ENCODE measurements at regions not wholly inside any gene's neighbourhood (a gene's known extent, or its start where the extent isn't known, plus 50 kb on each side); places are given as distances from the start of the nearest gene placed in this dataset.
"Not testable (repeated sequence)": the region's sequence is repeated elsewhere in the genome, so short reads cannot be mapped to it uniquely, and the experiment has no call there.

DNA sequence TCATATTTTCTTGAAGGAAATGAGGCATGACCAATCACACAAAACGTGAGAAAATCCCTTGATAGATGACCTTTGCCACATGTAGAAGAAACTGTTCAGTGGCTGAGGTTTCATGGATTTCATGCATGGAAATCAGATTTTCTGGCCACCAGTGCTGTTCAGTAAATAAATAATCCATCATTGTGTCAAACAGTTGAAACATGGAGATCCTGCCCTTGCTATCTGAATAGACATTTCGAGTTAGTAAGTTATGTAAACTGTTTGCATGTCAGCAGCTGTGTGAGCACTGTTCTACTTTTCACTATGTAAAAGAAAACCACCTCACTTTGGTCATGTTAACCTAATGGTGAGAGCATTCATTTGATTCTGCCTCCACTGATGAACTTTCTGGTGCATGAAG, 793.9 kb upstream of the EPHA7 start:
- no peak for DNase-seq

DNA sequence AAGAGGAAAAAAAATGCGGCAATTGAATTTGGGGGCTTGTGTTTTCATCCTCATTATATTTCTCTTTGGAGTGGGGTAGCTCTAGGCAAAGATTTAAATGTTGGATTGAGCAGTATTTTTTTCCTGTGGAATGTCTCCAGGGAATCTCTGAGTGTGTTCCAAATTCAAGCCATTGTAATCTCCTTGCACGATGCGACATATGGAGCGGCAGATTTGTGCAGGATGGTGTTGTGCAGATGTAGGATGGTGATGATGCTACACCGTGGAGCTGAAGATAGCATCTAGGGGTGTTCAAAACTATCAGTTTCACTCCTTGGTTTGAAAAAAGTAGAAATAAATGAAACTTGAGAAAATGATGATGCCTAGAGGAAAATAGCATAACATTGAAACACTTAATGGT, 777.5 kb upstream of the EPHA7 start:
- DNase-seq, result no peak

DNA sequence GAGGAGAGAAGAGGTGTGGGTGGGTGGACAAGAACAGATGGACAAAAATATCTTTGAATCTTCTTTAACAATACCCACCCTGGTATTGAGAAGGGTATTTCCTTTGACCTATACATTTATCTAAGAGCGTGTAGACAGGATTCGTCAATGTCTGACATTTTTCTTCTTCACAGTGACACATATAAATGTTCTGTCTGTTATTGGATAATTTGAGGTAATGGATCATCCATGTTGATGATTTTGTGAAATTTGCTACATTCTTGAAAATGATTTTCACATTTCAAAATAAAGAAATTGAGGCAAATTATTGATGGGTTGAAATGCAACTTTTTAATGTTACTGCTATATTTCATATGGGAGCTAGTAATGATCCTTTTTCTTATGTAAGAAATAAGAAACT, 770.7 kb upstream of the EPHA7 start:
- no peak for DNase-seq

DNA sequence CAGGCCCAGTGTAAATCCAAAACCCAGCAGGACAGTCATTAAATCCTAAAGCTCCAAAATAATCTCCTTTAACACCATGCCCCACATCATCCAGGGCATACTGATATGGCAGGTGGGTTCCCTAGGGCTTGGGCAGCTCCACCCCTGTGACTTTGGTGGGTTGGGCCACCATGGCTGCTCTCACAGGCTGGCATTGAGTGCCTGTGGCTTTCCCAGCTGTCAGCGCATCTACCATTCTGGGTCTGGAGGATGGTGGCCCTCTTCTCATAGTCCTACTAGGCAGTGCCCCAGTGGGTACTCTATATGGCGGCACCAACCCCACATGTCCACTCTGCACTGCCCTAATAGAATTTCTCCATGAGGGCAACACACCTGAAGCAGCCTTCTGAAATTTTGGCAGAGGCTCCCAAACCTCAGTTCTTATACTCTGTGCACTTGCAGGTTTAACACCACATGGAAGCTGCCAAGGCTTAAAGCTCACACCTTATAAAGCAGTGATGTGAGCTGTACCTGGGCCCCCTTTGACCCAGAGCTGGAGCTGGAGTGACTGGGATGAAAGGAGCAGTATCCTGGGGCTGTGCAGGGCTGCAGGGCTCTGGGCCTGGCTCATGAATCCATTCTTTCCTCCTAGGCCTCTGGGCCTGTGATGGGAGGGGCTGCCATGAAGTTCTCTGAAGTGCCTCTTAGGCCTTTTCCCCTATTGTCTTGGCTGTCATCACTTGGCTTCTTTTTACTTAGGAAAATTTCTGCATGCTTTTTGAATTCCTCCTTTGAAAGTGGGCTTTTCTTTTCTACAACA, 765.5 kb upstream of the EPHA7 start:
- DNase-seq, result no peak

DNA sequence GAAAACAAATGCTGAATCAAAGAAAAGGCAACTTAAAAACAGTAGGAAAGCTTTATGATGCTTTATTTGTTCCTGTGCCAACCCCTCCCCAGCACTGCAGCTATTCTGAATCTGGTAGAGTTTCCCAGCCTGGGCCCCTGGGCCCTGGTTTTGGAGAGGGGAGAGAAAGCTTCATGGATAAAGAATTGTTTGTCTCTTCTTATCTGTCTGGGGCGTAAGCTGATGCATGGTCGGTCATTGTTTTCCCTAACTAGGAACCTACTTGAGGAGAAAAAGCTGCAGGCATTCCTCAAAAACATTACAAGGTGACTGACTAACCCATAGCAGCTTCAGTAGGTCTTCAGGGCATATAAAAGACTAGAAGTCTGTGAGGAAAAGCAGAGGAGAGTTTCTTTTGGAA, 758.1 kb upstream of the EPHA7 start:
- no peak for DNase-seq

DNA sequence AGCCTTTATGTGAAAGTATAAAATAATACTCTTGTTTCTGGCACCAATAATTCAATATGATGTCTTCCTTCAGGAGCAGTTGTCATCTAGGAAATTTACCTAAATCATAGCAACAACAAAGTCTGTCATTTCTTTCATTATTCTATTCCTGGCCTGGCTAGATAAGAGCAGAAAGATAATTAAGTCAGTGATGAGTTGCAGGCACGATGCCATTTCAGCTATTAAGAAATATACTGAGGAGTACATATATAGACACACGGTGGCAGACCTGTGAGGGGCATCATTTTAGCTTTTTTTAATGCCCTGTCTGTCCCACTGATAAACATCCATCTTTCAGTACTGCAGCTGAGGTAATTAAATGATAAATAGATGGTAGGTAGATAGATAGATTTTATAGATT, 756.1 kb upstream of the EPHA7 start:
- no peak for DNase-seq

DNA sequence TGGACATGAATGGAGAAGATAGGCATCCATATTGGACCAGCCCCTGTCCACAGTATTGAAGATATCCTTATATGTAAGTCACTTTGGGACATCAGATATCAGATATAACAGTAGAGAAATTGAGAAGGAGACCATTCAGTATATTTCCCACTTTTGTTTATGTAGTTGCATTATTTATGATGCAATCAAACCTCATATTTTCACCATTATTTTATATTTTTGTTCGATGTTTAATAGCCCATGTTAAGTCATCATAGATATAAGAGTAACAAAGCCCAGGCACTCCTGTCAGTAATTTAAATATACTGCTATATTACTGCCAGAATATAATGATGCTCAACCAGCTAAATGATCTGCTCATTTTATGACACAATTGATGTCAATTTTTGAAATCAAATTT, 744.5 kb upstream of the EPHA7 start:
- DNase-seq, result no peak

DNA sequence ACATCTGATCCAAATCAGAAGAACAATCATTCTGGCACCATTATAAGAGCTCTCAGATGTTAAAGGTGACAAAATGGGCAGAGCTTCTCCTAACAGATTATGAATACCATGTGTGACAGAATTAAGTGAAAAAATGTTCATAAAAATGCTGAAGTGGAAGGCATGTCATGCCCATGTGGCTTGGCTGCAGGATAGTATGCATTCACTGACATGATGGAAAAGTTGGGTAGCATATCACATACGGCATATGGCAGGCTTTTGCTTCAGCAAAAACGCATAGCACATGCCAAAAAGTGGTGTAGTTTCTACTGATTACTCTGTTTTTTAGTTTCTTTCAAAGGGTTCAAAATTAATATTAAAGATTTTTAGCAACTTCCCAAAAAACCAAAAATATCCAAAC, 731.5 kb upstream of the EPHA7 start:
- no peak for DNase-seq

DNA sequence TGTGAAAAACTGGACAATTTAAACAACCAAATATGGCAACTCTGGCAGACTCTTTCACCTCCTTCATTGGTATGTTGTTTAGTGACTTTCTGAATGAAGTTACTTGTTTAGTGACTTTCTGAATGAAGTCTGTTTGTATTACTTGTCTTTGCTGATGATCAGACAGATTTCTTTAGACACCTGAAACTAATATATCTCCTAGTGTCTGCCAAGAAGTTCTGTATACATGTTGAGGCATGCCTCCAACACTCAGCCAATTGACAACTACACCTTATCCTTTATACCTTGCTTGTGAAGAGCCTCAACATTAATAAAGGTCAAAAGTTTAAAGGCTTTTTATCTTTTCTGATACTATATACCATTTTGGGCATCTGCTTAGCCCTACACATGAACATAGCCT, 725.4 kb upstream of the EPHA7 start:
- DNase-seq, result no peak

DNA sequence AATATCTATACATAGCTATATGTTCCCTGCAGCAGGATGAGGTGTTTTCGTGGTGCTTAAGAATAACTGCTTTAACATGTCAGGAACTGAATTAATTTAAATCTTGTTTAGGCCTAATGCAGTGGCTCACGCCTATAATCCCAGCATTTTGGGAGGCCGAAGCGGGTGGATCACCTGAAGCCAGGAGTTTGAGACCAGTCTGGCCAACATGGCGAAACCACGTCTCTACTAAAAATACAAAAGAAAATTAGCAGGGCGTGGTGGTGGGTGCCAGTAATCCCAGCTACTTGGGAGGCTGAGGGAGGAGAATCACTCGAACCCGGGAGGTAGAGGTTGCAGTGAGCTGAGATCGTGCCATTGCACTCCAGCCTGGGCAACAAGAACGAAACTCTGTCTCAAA, 717.8 kb upstream of the EPHA7 start:
- not testable (repeated sequence) for DNase-seq

DNA sequence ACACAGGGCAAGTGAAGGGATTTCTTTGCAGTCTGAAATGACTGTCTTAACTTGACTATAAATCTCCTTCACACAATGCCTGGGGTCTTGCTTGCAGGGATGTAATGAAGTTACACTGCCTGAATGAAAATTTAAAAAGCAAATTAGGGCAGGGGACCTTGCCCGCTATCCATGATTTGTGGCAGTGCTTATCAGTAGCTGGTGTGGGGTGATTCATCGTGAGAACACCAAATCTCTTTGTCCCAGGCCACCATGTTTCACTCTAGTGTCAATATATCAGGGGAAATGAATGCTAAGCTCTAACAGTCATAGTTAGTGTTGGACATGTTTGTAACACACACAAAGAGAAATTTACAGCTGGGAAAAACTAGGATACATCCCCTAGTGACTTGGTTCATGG, 713.7 kb upstream of the EPHA7 start:
- no peak for DNase-seq

DNA sequence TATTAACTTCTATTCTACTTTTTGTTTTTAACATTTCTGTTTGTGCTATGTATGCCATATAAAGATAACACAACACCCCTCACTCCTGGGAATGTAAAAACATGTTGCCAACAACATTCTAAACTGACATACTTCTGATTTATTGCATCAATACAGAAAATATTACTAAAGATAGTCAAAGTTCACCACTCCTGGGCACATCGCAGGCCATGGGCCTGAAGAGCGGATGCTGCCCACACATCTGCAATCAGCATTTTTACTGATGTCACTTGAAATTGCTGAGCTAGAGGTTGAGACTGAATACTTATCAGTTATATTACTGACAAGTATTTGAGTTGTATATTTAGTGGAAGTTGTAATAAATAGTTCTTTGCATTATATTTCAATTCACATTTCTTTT, 711.9 kb upstream of the EPHA7 start:
- no peak for DNase-seq

DNA sequence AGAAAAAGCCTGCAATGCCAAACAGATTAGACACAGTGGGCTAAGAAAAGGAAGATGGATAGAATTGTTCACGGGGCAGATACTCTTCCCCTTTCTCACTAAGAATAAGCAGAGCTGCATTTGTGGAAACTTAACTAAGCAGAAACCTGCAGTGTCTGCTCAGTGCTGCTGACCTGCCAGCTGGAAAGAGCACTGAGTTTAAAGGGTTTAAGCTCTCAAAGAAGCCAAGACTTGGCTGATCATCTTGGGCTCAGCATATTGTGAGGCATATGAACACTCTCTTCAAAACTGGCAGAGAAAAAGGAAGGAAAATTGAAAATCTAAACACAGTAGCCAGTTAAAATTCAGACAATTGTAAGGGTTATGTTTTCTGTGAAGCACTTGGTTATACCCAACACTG, 711.1 kb upstream of the EPHA7 start:
- no peak for DNase-seq

DNA sequence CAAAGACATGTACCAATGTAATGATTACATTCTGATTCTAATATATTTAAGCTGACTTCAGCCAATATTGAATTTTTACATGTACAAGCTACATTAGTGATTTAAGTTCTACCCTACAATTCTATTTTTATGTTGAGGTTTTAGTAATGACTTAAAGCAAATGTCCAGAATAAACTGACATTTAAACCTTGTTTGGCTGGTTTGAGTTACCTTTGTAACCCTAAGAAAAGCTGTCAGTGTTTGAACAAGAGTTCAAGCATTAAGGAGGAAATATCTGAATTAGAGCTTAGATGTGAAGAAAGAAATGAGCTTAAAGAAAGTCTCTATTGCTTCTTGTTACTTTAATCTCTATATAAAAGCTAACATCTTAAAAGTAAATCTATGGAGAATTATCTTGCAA, 710.6 kb upstream of the EPHA7 start:
- no peak for DNase-seq

DNA sequence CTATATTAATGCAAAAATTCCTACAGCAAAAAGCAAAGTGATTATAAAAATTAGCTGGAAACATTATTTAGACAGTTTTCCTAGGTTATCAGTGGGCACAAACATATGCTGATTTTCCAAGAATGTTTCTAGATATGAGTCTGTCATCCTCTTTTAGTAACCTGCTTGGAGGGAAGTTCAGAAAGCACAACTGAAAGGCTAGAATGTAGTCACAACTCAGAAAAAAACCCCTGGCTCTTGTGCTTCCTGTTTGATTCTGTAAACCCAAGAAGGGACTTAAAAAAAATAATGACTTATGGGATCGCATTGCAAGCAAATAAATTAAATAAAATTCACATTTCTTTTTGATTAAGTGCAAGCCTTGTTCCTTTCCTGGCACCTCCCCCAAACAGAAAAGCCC, 708.4 kb upstream of the EPHA7 start:
- no peak for DNase-seq

DNA sequence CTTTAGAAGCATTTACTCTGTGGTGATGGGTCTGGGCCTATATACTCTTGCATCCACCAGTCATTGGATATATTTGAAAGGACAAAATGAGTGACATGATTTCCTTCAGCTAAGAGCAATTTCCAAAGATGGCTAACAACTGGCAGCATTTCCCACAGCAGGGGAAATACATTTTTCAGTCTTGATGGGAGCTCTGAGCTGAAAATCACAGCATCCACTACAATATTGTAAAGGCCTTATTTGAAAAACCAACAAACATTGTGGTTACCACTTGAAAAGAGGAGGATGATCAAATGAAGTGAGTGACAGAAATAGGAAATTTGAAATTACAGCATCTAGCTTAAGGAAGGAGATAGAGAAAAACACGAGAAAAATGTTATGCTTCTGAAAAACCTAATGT, 705.0 kb upstream of the EPHA7 start:
- no peak for DNase-seq

DNA sequence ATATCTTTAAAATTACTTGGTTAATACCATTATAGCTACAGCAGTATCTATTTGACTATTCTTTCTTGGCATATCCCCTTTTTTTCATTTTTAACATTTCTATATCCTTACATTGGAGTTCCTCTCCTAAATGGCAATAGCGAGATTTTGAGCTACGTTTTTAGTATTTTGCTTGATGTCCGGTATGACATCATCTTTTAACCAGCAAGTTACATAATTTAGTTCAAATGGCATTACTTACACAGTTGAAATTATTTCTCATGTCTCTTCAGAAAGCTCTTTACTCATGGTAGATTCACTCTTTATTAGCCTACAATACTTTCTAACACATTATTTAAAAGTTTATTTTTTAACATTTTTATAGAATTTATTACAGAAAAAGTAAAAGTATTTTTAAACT, 701.7 kb upstream of the EPHA7 start:
- no peak for DNase-seq

DNA sequence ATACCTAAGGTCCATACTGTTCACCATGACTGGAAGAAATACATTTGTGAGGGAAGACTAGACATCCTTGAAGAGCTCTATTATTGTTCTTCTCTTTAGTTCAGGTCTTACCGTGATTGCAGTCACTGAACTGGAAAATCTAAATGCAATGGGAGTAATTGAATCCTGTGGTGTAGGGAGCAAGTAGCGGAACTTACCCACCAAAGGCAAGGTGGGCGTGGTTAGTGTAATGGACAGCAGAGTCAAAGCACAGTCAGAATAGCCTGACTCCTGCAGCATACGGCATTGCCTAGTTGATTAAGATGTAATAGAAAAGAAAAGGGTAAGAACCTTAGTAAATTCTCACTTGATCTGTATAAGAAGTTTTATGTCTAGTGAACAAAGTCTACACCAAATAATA, 679.7 kb upstream of the EPHA7 start:
- DNase-seq, result no peak

DNA sequence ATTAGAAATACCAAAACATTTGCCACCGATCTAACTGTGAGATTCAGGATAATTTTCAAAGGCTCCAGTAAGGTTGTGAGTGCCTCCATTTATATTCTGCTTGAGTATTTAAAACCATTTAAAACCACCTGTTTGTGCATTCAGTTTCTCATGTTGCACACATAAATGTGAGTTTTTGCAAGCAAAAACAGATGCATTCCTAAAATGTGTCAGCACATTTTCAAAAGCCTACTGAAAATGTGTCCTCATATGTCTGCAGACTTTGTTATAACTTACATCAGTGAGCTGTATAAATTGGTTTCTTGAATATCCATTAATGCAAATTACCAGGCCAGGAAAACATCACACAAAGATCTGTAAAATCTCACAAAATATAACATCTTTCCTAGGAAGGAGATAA, 676.6 kb upstream of the EPHA7 start:
- DNase-seq, result no peak

DNA sequence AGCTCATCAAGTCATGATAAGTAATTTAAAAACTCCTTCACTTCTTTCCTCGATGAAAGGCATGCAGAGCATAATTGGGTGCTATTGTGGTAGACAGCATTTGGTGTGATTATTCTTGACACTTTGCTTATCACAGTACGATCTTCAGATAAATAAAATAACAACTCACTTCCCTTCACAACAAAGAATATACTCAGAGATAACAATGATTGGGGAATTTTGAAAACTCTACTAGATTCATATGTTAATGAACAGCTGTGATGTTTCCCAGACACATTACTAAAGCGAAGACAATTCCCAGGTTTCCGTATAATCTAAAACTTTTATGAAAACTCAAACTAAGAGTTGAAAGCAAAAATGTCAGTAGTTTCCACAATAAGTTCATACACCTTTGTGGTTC, 670.6 kb upstream of the EPHA7 start:
- no peak for DNase-seq

DNA sequence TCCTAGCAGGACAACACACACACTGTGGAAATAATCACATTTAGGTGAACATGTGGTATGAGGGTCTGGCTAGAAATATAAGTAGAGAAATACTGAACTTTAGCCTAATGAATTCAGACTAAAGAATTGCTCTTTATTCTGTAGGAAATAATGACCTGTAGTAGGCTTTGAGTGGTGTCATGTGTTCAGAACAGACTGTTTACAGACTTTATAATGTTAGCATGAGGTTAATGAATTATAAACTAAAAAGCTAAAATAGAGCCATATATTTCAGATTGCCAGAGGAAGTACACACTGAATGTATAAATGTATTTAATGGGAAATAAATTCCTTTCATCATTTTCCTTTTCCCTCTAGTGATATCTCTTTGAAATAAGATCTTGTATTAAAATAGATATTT, 669.5 kb upstream of the EPHA7 start:
- DNase-seq, result no peak

DNA sequence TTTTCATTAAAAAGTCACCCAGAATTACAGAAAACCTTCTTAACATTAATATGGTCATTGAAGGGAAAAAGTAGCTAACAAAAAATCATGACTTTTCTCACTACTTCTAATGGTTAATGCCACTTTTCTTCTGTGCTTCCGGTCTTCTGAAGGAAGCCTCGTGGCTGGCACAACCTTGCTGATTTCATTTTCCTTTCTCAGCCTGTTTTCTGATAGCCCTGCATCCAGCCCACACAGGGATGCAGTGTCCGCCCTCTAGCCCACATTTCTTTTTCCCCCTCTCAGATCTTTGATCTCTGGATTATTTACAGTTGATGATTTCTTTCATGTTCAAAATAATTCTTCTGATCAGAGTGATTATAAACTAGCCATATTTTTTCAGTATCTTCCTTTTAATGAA, 655.4 kb upstream of the EPHA7 start:
- DNase-seq, result no peak

DNA sequence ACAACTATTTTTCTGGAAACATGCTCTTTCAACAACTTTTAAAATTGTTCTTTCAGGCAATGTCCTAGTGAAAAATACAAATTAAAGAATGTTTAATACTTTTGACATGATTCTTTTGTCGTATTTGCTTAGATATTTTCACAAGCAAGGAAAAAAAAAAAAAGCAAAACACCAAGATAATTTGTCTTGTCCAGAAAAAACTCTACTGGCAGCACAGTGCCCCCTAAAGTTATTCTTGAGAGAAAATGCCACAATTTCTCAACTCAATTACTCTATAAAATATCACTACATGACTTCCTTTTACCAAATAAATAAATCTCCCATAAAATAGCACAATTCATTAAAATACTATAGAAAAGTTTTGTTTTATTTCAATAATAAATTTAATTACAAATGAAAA, 652.5 kb upstream of the EPHA7 start:
- DNase-seq, result no peak

DNA sequence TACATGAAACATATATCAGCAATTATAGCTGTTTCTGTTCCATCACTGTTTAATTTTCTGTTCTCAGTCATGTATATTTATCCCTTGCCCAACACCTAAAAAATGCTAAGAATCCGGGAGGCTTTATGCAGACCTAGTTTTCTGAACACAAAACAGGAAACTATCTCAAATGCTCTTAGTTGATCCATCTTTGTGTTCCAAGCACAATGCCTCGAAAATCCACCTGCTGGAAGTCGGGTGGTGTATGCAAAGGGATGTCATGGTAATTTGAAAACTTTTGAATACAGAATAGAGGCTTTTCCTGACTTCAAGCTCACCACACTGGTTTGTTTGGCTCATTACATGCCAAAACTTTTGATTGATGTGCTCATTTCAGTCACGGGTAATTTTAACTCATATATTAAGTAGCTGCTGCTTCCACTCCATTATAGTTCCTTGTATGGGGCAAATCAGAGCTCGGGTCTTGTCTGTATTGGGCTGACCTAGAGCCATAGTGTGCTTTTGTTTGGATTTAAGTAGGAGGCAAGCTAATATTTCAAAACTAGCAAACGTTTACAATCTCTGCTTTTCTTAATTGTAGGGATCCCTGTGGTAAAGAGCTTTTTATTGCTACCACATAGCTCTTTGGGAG, 646.5 kb upstream of the EPHA7 start:
- DNase-seq, result no peak

DNA sequence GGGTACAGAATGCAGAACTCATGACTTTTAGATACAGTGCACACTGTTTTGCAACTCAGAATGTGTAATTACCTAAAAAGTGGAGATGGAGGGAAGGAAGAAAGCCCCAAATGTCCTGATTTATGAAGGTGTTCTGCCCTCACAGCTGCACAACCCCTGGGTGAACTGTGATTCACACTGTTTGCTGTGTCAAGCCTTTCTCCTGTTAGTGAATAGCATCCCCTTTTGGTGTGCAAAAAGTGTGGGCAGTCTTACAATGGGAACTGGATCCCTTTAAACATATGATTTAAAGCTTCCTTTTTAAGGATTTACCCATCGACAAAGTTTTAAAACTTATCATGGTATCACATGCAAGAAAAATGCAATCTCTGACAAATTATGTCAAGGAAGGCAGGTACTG, 633.4 kb upstream of the EPHA7 start:
- DNase-seq, result no peak
